IMR-90 (cell line): ENCODE measurements at regions not wholly inside any gene's neighbourhood (a gene's known extent, or its start where the extent isn't known, plus 50 kb on each side); places are given as distances from the start of the nearest gene placed in this dataset.

Source experiments
- CTCF ChIP-seq: conservative IDR thresholded peaks from 2 replicates; pipeline ENCODE4 v1.5.1; 2012; ENCODE audit warnings: mild to moderate bottlenecking, low read depth, low read length, improper control_type of control experiment
- ELK1 ChIP-seq: fragments of 150-350 bp; IDR thresholded peaks from 2 replicates; pipeline ENCODE4 v1.6.1; 2016; ENCODE audit warnings: low read depth, mild to moderate bottlenecking, low read length, moderate library complexity, borderline replicate concordance
- FOS ChIP-seq: fragments of 150-350 bp; IDR thresholded peaks from 2 replicates; pipeline ENCODE4 v1.6.1; 2016; ENCODE audit warnings: low read depth, low read length
- MAFK ChIP-seq: IDR thresholded peaks from 2 replicates; pipeline ENCODE4 v1.6.1; 2012; ENCODE audit warnings: low read depth, low read length, improper control_type of control experiment
- MAZ ChIP-seq: IDR thresholded peaks from 2 replicates; pipeline ENCODE4 v1.6.1; 2012; ENCODE audit warnings: low read depth, mild to moderate bottlenecking, low read length, improper control_type of control experiment, moderate library complexity, borderline replicate concordance
- POLR2A ChIP-seq: IDR thresholded peaks from 2 replicates; pipeline ENCODE4 v1.6.1; 2012; ENCODE audit warnings: mild to moderate bottlenecking, low read depth, low read length
- RAD21 ChIP-seq: IDR thresholded peaks from 2 replicates; pipeline ENCODE4 v1.6.1; 2012; ENCODE audit warnings: low read length, improper control_type of control experiment

GRCh38 chr2:236512267-236512666 lies 57.4 kb upstream of the ACKR3 start:
- TF ChIP-seq MAZ (no peak), FOS (no peak), CTCF (no peak), ELK1 (no peak), MAFK (no peak), RAD21 (no peak), POLR2A (no peak)
